ENCODE measurements at regions not wholly inside any gene's neighbourhood (a gene's known extent, or its start where the extent isn't known, plus 50 kb on each side); places are given as distances from the start of the nearest gene placed in this dataset.

GRCh38 chr2:11923935-11924334, 177.5 kb downstream of the LPIN1 start:
- H2AK5ac ChIP-seq (ENCODE audit: low read length): no peak overlapping the region
- no peaks in the 10 kb centered on the region for H3K79me2 ChIP-seq (ENCODE audit: control insufficient read depth, insufficient read depth, low read length)
- no peak for DNase-seq
- no peak overlapping the region for H4K8ac ChIP-seq (ENCODE audit: low read depth, low read length)
- no peak overlapping the region for H3K4me2 ChIP-seq (ENCODE audit: low read length)
- H4K5ac ChIP-seq (ENCODE audit: low read length): no peak overlapping the region
- H2BK120ac ChIP-seq (ENCODE audit: low read depth, low read length): no peak overlapping the region
- H3K18ac ChIP-seq (ENCODE audit: low read length): no peak overlapping the region
- H3K56ac ChIP-seq (ENCODE audit: low read length): no peak overlapping the region
- H3K4me1 ChIP-seq (ENCODE audit: control insufficient read depth, low read depth, low read length): peaks cover 3% of the 10 kb centered on the region
- no peak overlapping the region for H3K4me3 ChIP-seq (ENCODE audit: low read length)
- no peak overlapping the region for H3K9ac ChIP-seq (ENCODE audit: low read length)
- H3K4ac ChIP-seq (ENCODE audit: low read depth, low read length): no peak overlapping the region
- H3K79me1 ChIP-seq (ENCODE audit: low read length): no peaks in the 10 kb centered on the region
- H2BK5ac ChIP-seq (ENCODE audit: low read length): no peak overlapping the region
- H3K36me3 ChIP-seq (ENCODE audit: control insufficient read depth, insufficient read depth, low read length): no peaks in the 10 kb centered on the region
- no CpG with 5 or more reads among the region's 5 CpGs for WGBS (ENCODE audit: extremely low coverage, insufficient coverage, low lambda C conversion rate)
- H3K23ac ChIP-seq (ENCODE audit: low read length): no peak overlapping the region
- H3K27ac ChIP-seq (ENCODE audit: low read depth, low read length): no peak overlapping the region
- no peak overlapping the region for H2BK15ac ChIP-seq (replicated peaks; ENCODE audit: low read depth)
- H3K27me3 ChIP-seq (ENCODE audit: insufficient read depth, low read length, poor library complexity): no peaks in the 10 kb centered on the region

- Histone ChIP-seq H3K4me2 (ENCODE audit: low read length) (no peak overlapping the region), H3K79me2 (ENCODE audit: control insufficient read depth, insufficient read depth, low read length) (no peaks in the 10 kb centered on the region), H3K4me1 (ENCODE audit: control insufficient read depth, low read depth, low read length) (peaks cover 3% of the 10 kb centered on the region), H3K4ac (ENCODE audit: low read depth, low read length) (no peak overlapping the region), H4K5ac (ENCODE audit: low read length) (no peak overlapping the region), H3K79me1 (ENCODE audit: low read length) (no peaks in the 10 kb centered on the region), H3K27me3 (ENCODE audit: insufficient read depth, low read length, poor library complexity) (no peaks in the 10 kb centered on the region), H3K36me3 (ENCODE audit: control insufficient read depth, insufficient read depth, low read length) (no peaks in the 10 kb centered on the region), H3K4me3 (ENCODE audit: low read length) (no peak overlapping the region), H3K56ac (ENCODE audit: low read length) (no peak overlapping the region), H3K18ac (ENCODE audit: low read length) (no peak overlapping the region), H3K23ac (ENCODE audit: low read length) (no peak overlapping the region), H3K9ac (ENCODE audit: low read length) (no peak overlapping the region), H2AK5ac (ENCODE audit: low read length) (no peak overlapping the region), H2BK15ac (replicated peaks; ENCODE audit: low read depth) (no peak overlapping the region), H2BK120ac (ENCODE audit: low read depth, low read length) (no peak overlapping the region), H4K8ac (ENCODE audit: low read depth, low read length) (no peak overlapping the region), H3K27ac (ENCODE audit: low read depth, low read length) (no peak overlapping the region), H2BK5ac (ENCODE audit: low read length) (no peak overlapping the region)
- no peak for DNase-seq
- WGBS (ENCODE audit: extremely low coverage, insufficient coverage, low lambda C conversion rate): no CpG with 5 or more reads among the region's 11 CpGs
These were observed 179.0 kb downstream of the LPIN1 start for GRCh38 chr2:11925295-11926066.

- Histone ChIP-seq H3K4ac (ENCODE audit: low read depth, low read length) (no peak overlapping the region), H3K23ac (ENCODE audit: low read length) (no peak overlapping the region), H3K27ac (ENCODE audit: low read depth, low read length) (no peak overlapping the region), H3K79me2 (ENCODE audit: control insufficient read depth, insufficient read depth, low read length) (no peaks in the 10 kb centered on the region), H3K4me3 (ENCODE audit: low read length) (no peak overlapping the region), H2AK5ac (ENCODE audit: low read length) (no peak overlapping the region), H3K18ac (ENCODE audit: low read length) (no peak overlapping the region), H4K8ac (ENCODE audit: low read depth, low read length) (no peak overlapping the region), H2BK5ac (ENCODE audit: low read length) (no peak overlapping the region), H3K4me2 (ENCODE audit: low read length) (no peak overlapping the region), H3K27me3 (ENCODE audit: insufficient read depth, low read length, poor library complexity) (no peaks in the 10 kb centered on the region), H3K56ac (ENCODE audit: low read length) (no peak overlapping the region), H3K9ac (ENCODE audit: low read length) (no peak overlapping the region), H4K5ac (ENCODE audit: low read length) (no peak overlapping the region), H3K36me3 (ENCODE audit: control insufficient read depth, insufficient read depth, low read length) (no peaks in the 10 kb centered on the region), H3K79me1 (ENCODE audit: low read length) (no peaks in the 10 kb centered on the region), H2BK120ac (ENCODE audit: low read depth, low read length) (no peak overlapping the region), H2BK15ac (replicated peaks; ENCODE audit: low read depth) (no peak overlapping the region), H3K4me1 (ENCODE audit: control insufficient read depth, low read depth, low read length) (no peaks in the 10 kb centered on the region)
- no peak for DNase-seq
- no CpG with 5 or more reads among the region's 11 CpGs for WGBS (ENCODE audit: extremely low coverage, insufficient coverage, low lambda C conversion rate)
These were observed 183.9 kb downstream of the LPIN1 start for GRCh38 chr2:11930211-11930761.

- DNase-seq: no peak
These were observed 185.6 kb downstream of the LPIN1 start for GRCh38 chr2:11932048-11932512.

GRCh38 chr2:11932962-11933361, 186.5 kb downstream of the LPIN1 start:
- Histone ChIP-seq H3K4me3 (ENCODE audit: low read length) (no peak overlapping the region), H3K79me2 (ENCODE audit: control insufficient read depth, insufficient read depth, low read length) (no peaks in the 10 kb centered on the region), H3K27me3 (ENCODE audit: insufficient read depth, low read length, poor library complexity) (no peaks in the 10 kb centered on the region), H2AK5ac (ENCODE audit: low read length) (no peak overlapping the region), H3K18ac (ENCODE audit: low read length) (no peak overlapping the region), H3K23ac (ENCODE audit: low read length) (no peak overlapping the region), H3K4me1 (ENCODE audit: control insufficient read depth, low read depth, low read length) (no peaks in the 10 kb centered on the region), H2BK120ac (ENCODE audit: low read depth, low read length) (no peak overlapping the region), H3K4ac (ENCODE audit: low read depth, low read length) (no peak overlapping the region), H2BK5ac (ENCODE audit: low read length) (no peak overlapping the region), H3K27ac (ENCODE audit: low read depth, low read length) (no peak overlapping the region), H4K5ac (ENCODE audit: low read length) (no peak overlapping the region), H3K79me1 (ENCODE audit: low read length) (no peaks in the 10 kb centered on the region), H3K56ac (ENCODE audit: low read length) (no peak overlapping the region), H4K8ac (ENCODE audit: low read depth, low read length) (no peak overlapping the region), H3K36me3 (ENCODE audit: control insufficient read depth, insufficient read depth, low read length) (no peaks in the 10 kb centered on the region), H3K9ac (ENCODE audit: low read length) (no peak overlapping the region), H3K4me2 (ENCODE audit: low read length) (no peak overlapping the region), H2BK15ac (replicated peaks; ENCODE audit: low read depth) (no peak overlapping the region)
- DNase-seq: no peak
- no CpG with 5 or more reads among the region's 3 CpGs for WGBS (ENCODE audit: extremely low coverage, insufficient coverage, low lambda C conversion rate)

More at GRCh38 chr2:11932048-11932512, 185.6 kb downstream of the LPIN1 start:
- no peak overlapping the region for H2BK120ac ChIP-seq (ENCODE audit: low read depth, low read length)
- H3K23ac ChIP-seq (ENCODE audit: low read length): no peak overlapping the region
- H3K9ac ChIP-seq (ENCODE audit: low read length): no peak overlapping the region
- no peak overlapping the region for H3K4ac ChIP-seq (ENCODE audit: low read depth, low read length)
- no peak overlapping the region for H2BK15ac ChIP-seq (replicated peaks; ENCODE audit: low read depth)
- H4K8ac ChIP-seq (ENCODE audit: low read depth, low read length): no peak overlapping the region
- no peak overlapping the region for H4K5ac ChIP-seq (ENCODE audit: low read length)
- WGBS (ENCODE audit: extremely low coverage, insufficient coverage, low lambda C conversion rate): no CpG with 5 or more reads among the region's 7 CpGs
- H3K79me2 ChIP-seq (ENCODE audit: control insufficient read depth, insufficient read depth, low read length): no peaks in the 10 kb centered on the region
- H3K27ac ChIP-seq (ENCODE audit: low read depth, low read length): no peak overlapping the region
- H3K4me1 ChIP-seq (ENCODE audit: control insufficient read depth, low read depth, low read length): no peaks in the 10 kb centered on the region
- no peak overlapping the region for H3K4me3 ChIP-seq (ENCODE audit: low read length)
- no peaks in the 10 kb centered on the region for H3K36me3 ChIP-seq (ENCODE audit: control insufficient read depth, insufficient read depth, low read length)
- no peak overlapping the region for H3K56ac ChIP-seq (ENCODE audit: low read length)
- no peaks in the 10 kb centered on the region for H3K27me3 ChIP-seq (ENCODE audit: insufficient read depth, low read length, poor library complexity)
- no peak overlapping the region for H2AK5ac ChIP-seq (ENCODE audit: low read length)
- no peaks in the 10 kb centered on the region for H3K79me1 ChIP-seq (ENCODE audit: low read length)
- H3K18ac ChIP-seq (ENCODE audit: low read length): no peak overlapping the region
- no peak overlapping the region for H3K4me2 ChIP-seq (ENCODE audit: low read length)
- no peak overlapping the region for H2BK5ac ChIP-seq (ENCODE audit: low read length)

Data from mesendoderm (in vitro differentiated cells).